ENCODE measurements at regions not wholly inside any gene's neighbourhood (a gene's known extent, or its start where the extent isn't known, plus 50 kb on each side); places are given as distances from the start of the nearest gene placed in this dataset.

GRCh38 chr1:47682198-47682597 is 244.4 kb downstream of the FOXD2 start:
- no peaks in the 10 kb centered on the region for H3K36me3 ChIP-seq
- no peak overlapping the region for H3K4me3 ChIP-seq
- no peaks in the 10 kb centered on the region for H3K9me3 ChIP-seq
- no peak for DNase-seq
- H3K27me3 ChIP-seq, result no peaks in the 10 kb centered on the region
- no peaks in the 10 kb centered on the region for H3K4me1 ChIP-seq
- no peak overlapping the region for H3K27ac ChIP-seq
- TF ChIP-seq, protein P1, sequence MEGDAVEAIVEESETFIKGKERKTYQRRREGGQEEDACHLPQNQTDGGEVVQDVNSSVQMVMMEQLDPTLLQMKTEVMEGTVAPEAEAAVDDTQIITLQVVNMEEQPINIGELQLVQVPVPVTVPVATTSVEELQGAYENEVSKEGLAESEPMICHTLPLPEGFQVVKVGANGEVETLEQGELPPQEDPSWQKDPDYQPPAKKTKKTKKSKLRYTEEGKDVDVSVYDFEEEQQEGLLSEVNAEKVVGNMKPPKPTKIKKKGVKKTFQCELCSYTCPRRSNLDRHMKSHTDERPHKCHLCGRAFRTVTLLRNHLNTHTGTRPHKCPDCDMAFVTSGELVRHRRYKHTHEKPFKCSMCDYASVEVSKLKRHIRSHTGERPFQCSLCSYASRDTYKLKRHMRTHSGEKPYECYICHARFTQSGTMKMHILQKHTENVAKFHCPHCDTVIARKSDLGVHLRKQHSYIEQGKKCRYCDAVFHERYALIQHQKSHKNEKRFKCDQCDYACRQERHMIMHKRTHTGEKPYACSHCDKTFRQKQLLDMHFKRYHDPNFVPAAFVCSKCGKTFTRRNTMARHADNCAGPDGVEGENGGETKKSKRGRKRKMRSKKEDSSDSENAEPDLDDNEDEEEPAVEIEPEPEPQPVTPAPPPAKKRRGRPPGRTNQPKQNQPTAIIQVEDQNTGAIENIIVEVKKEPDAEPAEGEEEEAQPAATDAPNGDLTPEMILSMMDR (IDR thresholded peaks at IDR 0.05), result no peak
- TF ChIP-seq POLR2A (IDR thresholded peaks at IDR 0.05), result no peak

- Histone ChIP-seq H3K27ac (no peak overlapping the region), H3K27me3 (no peaks in the 10 kb centered on the region), H3K36me3 (no peaks in the 10 kb centered on the region), H3K9me3 (no peaks in the 10 kb centered on the region), H3K4me3 (no peak overlapping the region), H3K4me1 (no peaks in the 10 kb centered on the region)
- TF ChIP-seq, protein P1 (IDR thresholded peaks at IDR 0.05), result no peak
- TF ChIP-seq POLR2A (IDR thresholded peaks at IDR 0.05), result no peak
- DNase-seq, result no peak
These were observed 245.0 kb downstream of the FOXD2 start for GRCh38 chr1:47682786-47683350.

DNA sequence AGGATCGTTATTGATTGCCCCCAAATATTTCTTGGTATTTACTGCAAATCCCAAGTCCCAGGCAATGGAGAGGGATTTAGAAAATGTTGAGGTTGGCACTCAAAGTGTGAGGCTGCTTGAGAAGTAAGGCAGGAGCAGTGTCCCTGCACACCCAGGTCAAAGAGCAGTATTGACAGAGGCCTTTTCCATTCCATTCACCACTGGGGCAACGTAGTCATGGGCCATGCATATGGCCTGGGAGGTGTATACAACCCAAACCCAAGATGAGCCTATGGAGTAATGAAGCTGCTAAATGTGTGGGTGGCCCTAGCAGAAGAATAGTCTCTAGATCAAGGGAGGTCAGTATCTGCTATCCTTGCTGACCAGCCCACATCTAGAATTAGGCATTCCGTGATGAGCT is 245.6 kb downstream of the FOXD2 start:
- no peak for DNase-seq
- H3K27ac ChIP-seq, result no peak overlapping the region
- no peaks in the 10 kb centered on the region for H3K4me1 ChIP-seq

DNA sequence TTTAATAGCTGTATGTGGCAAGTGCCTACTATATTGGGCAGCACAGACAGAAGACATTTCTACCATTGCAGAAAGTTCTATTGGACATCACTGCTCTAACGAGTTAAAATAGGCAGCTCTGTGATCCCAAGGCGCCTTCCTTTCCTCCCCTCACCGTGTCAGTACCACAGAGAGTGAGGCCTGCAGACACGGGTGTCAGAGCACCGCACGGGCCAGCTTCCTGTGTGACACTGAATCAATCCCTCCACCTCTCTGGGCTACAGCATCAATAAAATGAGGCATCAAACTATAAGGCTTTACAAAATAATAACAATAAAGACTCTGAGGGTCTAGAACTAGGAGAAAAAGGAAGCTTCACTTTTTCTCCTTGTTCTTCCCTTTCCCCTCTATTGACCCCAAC is 246.7 kb downstream of the FOXD2 start:
- no peak for DNase-seq
- Histone ChIP-seq H3K36me3 (no peaks in the 10 kb centered on the region), H3K4me3 (no peak overlapping the region), H3K9me3 (no peaks in the 10 kb centered on the region), H3K27me3 (no peaks in the 10 kb centered on the region), H3K4me1 (no peaks in the 10 kb centered on the region), H3K27ac (no peak overlapping the region)
- TF ChIP-seq POLR2A (IDR thresholded peaks at IDR 0.05), result no peak
- TF ChIP-seq, protein P1 (IDR thresholded peaks at IDR 0.05), result no peak

More for the DNA sequence above, 245.6 kb downstream of the FOXD2 start:
- no peak overlapping the region for H3K4me3 ChIP-seq
- H3K9me3 ChIP-seq, result no peaks in the 10 kb centered on the region
- no peaks in the 10 kb centered on the region for H3K36me3 ChIP-seq
- H3K27me3 ChIP-seq, result no peaks in the 10 kb centered on the region
- TF ChIP-seq, protein P1 (IDR thresholded peaks at IDR 0.05), result no peak
- TF ChIP-seq POLR2A (IDR thresholded peaks at IDR 0.05), result no peak

- H3K36me3 ChIP-seq, result no peaks in the 10 kb centered on the region
- no peak overlapping the region for H3K27ac ChIP-seq
- TF ChIP-seq, protein P1 (IDR thresholded peaks at IDR 0.05), result no peak
- no peak for TF ChIP-seq POLR2A (IDR thresholded peaks at IDR 0.05)
- no peaks in the 10 kb centered on the region for H3K27me3 ChIP-seq
- H3K4me1 ChIP-seq, result no peaks in the 10 kb centered on the region
- H3K9me3 ChIP-seq, result no peaks in the 10 kb centered on the region
- DNase-seq, result no peak
- H3K4me3 ChIP-seq, result no peak overlapping the region
These were observed 247.3 kb downstream of the FOXD2 start for GRCh38 chr1:47684964-47685762.

Data from Peyer's patch (tissue), 4 donors.